ENCODE measurements at regions not wholly inside any gene's neighbourhood (a gene's known extent, or its start where the extent isn't known, plus 50 kb on each side); places are given as distances from the start of the nearest gene placed in this dataset.

DNA sequence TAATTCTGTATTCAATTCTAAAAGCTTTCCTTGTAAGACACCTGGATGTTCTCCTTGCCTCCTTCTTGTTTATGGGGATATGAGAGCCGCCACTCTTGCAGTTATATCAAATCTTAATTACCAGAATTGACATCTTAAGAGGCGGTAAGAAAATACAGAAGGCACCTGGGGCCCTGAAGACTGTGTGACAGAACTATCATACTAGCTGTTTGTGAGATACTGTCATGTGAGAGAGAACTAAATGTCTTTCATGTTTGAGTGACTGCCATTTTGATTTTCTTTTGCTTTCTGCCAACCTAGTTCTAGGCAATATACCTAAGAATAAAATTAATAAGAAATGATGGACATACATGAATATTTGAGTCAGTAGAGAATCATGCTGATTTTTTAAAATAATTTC, 340.2 kb upstream of the SMIM31 start:
- H3K27ac Mint-ChIP-seq, result no peak overlapping the region

DNA sequence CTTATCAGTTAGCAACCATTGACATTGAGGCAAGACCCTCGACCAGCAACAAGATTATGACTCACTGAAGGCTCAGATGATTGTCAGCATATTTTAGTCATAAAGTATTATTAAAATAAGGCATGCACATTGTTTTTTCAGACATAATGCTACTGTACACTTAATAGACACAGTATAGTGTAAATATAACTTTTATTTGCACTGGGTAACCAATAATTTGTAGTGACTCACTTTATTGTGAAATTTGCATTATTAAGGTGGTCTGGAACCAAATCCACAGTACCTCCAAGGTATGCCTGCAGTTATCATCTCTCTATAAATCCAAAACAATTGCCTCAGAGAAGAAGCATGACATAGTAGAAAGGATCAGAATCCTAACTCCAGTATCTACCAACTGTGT, 330.1 kb upstream of the SMIM31 start:
- no peaks in the 10 kb centered on the region for H3K4me1 Mint-ChIP-seq
- H3K27me3 Mint-ChIP-seq (ENCODE audit: low read depth), result no peaks in the 10 kb centered on the region
- no peak for DNase-seq (ENCODE audit: low spot score in 2 of 2, unreplicated experiment in 2 of 2)
- peaks cover 9% of the 10 kb centered on the region for H3K9me3 Mint-ChIP-seq
- TF ChIP-seq, protein P1, sequence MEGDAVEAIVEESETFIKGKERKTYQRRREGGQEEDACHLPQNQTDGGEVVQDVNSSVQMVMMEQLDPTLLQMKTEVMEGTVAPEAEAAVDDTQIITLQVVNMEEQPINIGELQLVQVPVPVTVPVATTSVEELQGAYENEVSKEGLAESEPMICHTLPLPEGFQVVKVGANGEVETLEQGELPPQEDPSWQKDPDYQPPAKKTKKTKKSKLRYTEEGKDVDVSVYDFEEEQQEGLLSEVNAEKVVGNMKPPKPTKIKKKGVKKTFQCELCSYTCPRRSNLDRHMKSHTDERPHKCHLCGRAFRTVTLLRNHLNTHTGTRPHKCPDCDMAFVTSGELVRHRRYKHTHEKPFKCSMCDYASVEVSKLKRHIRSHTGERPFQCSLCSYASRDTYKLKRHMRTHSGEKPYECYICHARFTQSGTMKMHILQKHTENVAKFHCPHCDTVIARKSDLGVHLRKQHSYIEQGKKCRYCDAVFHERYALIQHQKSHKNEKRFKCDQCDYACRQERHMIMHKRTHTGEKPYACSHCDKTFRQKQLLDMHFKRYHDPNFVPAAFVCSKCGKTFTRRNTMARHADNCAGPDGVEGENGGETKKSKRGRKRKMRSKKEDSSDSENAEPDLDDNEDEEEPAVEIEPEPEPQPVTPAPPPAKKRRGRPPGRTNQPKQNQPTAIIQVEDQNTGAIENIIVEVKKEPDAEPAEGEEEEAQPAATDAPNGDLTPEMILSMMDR (IDR thresholded peaks at IDR 0.05; ENCODE audit: unreplicated experiment), result no peak
- H3K27ac Mint-ChIP-seq, result no peak overlapping the region
- no peaks in the 10 kb centered on the region for H3K36me3 Mint-ChIP-seq
- no peak overlapping the region for H3K4me3 Mint-ChIP-seq

More for the DNA sequence above, 340.2 kb upstream of the SMIM31 start:
- TF ChIP-seq, protein P1 (IDR thresholded peaks at IDR 0.05; ENCODE audit: unreplicated experiment), result no peak
- Mint-ChIP-seq H3K4me1 (no peaks in the 10 kb centered on the region), H3K36me3 (no peaks in the 10 kb centered on the region), H3K9me3 (peaks cover 12% of the 10 kb centered on the region), H3K27me3 (ENCODE audit: low read depth) (no peaks in the 10 kb centered on the region), H3K4me3 (no peak overlapping the region)
- DNase-seq (ENCODE audit: low spot score in 2 of 2, unreplicated experiment in 2 of 2), result no peak

DNA sequence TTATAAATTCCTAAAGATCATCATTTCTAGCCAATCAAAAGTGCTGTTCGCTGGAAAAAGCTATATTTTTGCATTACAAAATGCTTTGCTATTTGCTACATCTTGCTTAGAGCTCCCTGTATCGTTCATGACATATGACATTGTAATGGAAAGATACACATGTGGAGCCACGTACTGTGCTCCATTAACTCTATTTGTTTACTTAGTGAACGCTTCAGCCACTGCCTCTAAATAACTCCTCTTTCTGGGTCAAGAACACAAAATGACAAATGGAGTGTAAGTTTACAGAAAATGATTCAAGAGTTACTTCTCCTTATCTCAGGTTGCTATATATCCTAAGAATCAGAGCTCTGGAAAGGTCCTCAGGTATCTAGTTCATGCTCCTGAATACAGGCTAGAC, 329.1 kb upstream of the SMIM31 start:
- no peak for DNase-seq (ENCODE audit: low spot score in 2 of 2, unreplicated experiment in 2 of 2)
- H3K36me3 Mint-ChIP-seq, result no peaks in the 10 kb centered on the region
- H3K9me3 Mint-ChIP-seq, result peaks cover 9% of the 10 kb centered on the region
- no peak overlapping the region for H3K4me3 Mint-ChIP-seq
- no peaks in the 10 kb centered on the region for H3K4me1 Mint-ChIP-seq
- no peak overlapping the region for H3K27ac Mint-ChIP-seq
- no peaks in the 10 kb centered on the region for H3K27me3 Mint-ChIP-seq (ENCODE audit: low read depth)
- TF ChIP-seq, protein P1 (IDR thresholded peaks at IDR 0.05; ENCODE audit: unreplicated experiment), result no peak

DNA sequence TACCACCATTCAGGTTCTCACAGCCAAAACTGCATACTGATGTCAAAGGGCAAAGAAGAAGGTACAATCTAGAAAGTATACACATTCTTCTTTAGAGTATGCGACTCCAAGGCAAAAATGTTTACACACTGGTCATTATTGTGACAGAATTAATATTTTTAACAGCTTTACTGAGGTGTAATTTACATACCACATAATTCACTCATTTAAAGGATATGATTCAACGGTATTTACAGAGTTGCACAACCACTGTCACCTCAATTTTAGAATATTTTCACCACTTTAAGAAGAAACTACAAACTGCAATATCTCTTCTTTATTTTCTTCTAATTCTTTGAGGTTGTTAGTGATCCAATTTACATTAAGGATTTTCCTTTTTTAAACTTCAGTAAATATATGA, 325.4 kb upstream of the SMIM31 start:
- Mint-ChIP-seq H3K9me3 (no peaks in the 10 kb centered on the region), H3K27ac (no peak overlapping the region), H3K36me3 (no peaks in the 10 kb centered on the region), H3K27me3 (ENCODE audit: low read depth) (no peaks in the 10 kb centered on the region), H3K4me3 (no peak overlapping the region), H3K4me1 (no peaks in the 10 kb centered on the region)
- TF ChIP-seq, protein P1 (IDR thresholded peaks at IDR 0.05; ENCODE audit: unreplicated experiment), result no peak
- no peak for DNase-seq (ENCODE audit: low spot score in 2 of 2, unreplicated experiment in 2 of 2)

DNA sequence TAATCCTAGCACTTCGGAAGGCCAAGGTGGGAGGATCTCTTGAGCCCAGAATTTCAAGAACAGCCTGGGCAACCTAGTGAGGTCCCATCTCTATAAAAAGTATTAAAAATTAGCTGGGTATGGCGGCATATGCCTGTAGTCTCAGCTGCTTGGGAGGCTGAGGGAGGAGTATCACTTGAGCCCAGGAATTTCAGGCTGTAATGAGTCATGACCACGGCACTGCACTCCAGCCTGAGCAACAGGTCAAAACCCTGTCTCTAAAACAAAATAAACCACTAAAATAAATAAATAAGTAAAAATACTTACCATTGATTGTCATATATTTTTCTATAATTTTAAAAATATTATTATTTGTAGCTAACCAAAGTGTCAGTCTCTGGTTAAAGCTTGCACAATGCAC, 315.6 kb upstream of the SMIM31 start:
- TF ChIP-seq, protein P1 (IDR thresholded peaks at IDR 0.05; ENCODE audit: unreplicated experiment), result no peak
- Mint-ChIP-seq H3K27me3 (ENCODE audit: low read depth) (no peaks in the 10 kb centered on the region), H3K36me3 (no peaks in the 10 kb centered on the region), H3K4me3 (no peak overlapping the region), H3K4me1 (peaks cover 3% of the 10 kb centered on the region), H3K27ac (no peak overlapping the region), H3K9me3 (no peaks in the 10 kb centered on the region)
- no peak for DNase-seq (ENCODE audit: low spot score in 2 of 2, unreplicated experiment in 2 of 2)

DNA sequence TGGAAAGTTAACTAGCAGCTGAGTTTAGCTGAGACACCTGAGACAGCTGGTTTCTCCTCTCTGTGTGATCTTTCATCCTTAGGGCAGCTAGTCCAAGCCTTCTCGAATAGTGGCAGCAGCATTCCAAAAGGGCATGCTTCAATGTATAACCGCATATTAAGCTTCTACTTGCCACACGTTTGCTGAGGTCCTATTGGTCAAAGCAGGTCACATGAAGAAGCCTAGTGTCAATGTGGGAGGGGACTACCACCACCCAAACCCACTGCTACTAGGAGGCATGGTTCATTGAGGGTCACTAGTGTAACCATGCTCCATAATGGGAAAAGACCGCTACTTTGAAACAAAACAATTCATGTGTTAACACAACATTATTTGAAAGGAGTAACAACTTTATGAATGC, 314.9 kb upstream of the SMIM31 start:
- Mint-ChIP-seq H3K4me3 (no peak overlapping the region), H3K27me3 (ENCODE audit: low read depth) (no peaks in the 10 kb centered on the region), H3K4me1 (peaks cover 3% of the 10 kb centered on the region), H3K27ac (no peak overlapping the region), H3K9me3 (no peaks in the 10 kb centered on the region), H3K36me3 (no peaks in the 10 kb centered on the region)
- DNase-seq (ENCODE audit: low spot score in 2 of 2, unreplicated experiment in 2 of 2), result no peak
- TF ChIP-seq, protein P1 (IDR thresholded peaks at IDR 0.05; ENCODE audit: unreplicated experiment), result no peak
